H1 (cell line): ENCODE measurements at regions not wholly inside any gene's neighbourhood (a gene's known extent, or its start where the extent isn't known, plus 50 kb on each side); places are given as distances from the start of the nearest gene placed in this dataset.

Experiments used
- CTCF ChIA-PET: fragments of 300-600 bp; sonication (Branson Sonifier 250); formaldehyde crosslinking; loops from one replicate; lab custom pipeline; 2021; ENCODE audit not compliant: partially characterized antibody; lab: Charles Lee
- POLR2A ChIA-PET: fragments of 300-600 bp; sonication (Branson Sonifier 250); formaldehyde crosslinking; loops from one replicate; lab custom pipeline; 2021; ENCODE audit warnings: inconsistent platforms; ENCODE audit not compliant: partially characterized antibody; lab: Charles Lee
- DNase-seq, 2 experiments: peaks; one replicate each; pipeline versions ENCODE4 v3.0.0 to v3.0.0-alpha.2; 2010 to 2022; ENCODE audit warnings: low spot score in 2 of 2, low read depth in 1 of 2, mixed read lengths in 1 of 2
- FAIRE-seq: peaks from 2 replicates; lab custom pipeline; 2011; peaks lifted over from hg19 to GRCh38; lab: Jason Lieb, UNC
- H2AFZ ChIP-seq: 2 replicates; pipeline ENCODE4 v1.8.1; 2012; ENCODE audit warnings: low read length, inconsistent platforms
- H2AK5ac ChIP-seq: 2 replicates; pipeline ENCODE4 v1.6.1; 2013; ENCODE audit warnings: low read depth, low read length
- H2BK120ac ChIP-seq: replicated peaks from 2 replicates; pipeline ENCODE3; 2013; ENCODE audit warnings: low read depth, low read length, inconsistent platforms
- H2BK12ac ChIP-seq: 2 replicates; pipeline ENCODE4 v1.6.1; 2013; ENCODE audit warnings: low read depth, low read length
- H2BK15ac ChIP-seq: 2 replicates; pipeline ENCODE4 v1.6.1; 2013; ENCODE audit warnings: low read length
- H2BK20ac ChIP-seq: 2 replicates; pipeline ENCODE4 v1.6.1; 2013; ENCODE audit warnings: low read length
- H2BK5ac ChIP-seq: 2 replicates; pipeline ENCODE4 v1.6.1; 2013; ENCODE audit warnings: low read depth, low read length
- H3K14ac ChIP-seq: 2 replicates; pipeline ENCODE4 v1.6.1; 2013; ENCODE audit warnings: inconsistent platforms; ENCODE audit not compliant: insufficient read length
- H3K18ac ChIP-seq: 2 replicates; pipeline ENCODE4 v1.6.1; 2013; ENCODE audit warnings: low read length; ENCODE audit errors: extremely low read depth
- H3K23ac ChIP-seq: 2 replicates; pipeline ENCODE4 v1.6.1; 2013; ENCODE audit warnings: inconsistent platforms; ENCODE audit not compliant: insufficient read length
- H3K23me2 ChIP-seq: 2 replicates; pipeline ENCODE4 v1.6.1; 2013; ENCODE audit warnings: low read depth, low read length
- H3K27ac ChIP-seq: 2 replicates; pipeline ENCODE4 v1.6.1; 2011; ENCODE audit warnings: low read depth, low read length, inconsistent platforms
- H3K27me3 ChIP-seq, 4 experiments: replicated peaks in 1 of 4; 1 replicate in 1 of 4; 2 replicates in 3 of 4; pipeline versions ENCODE4 v1.6.1 to v1.8.1; 2011 to 2013; ENCODE audit warnings: low read length in 3 of 4, mild to moderate bottlenecking in 3 of 4, inconsistent platforms in 2 of 4, mixed read lengths in 2 of 4, moderate library complexity in 1 of 4; ENCODE audit not compliant: control insufficient read depth in 3 of 4, insufficient read depth in 3 of 4; ENCODE audit errors: extremely low read depth in 1 of 4
- H3K36me3 ChIP-seq, 4 experiments: 2 replicates each; pipeline versions ENCODE4 v1.6.1 to v1.8.1; 2011 to 2013; ENCODE audit warnings: mild to moderate bottlenecking in 4 of 4, low read length in 3 of 4, moderate library complexity in 2 of 4, control low read depth in 1 of 4, inconsistent platforms in 1 of 4; ENCODE audit not compliant: insufficient read depth in 4 of 4, control insufficient read depth in 2 of 4
- H3K4ac ChIP-seq: replicated peaks from 2 replicates; pipeline ENCODE3; 2013; ENCODE audit warnings: low read length, low read depth, mixed read lengths, inconsistent platforms; ENCODE audit not compliant: insufficient read length
- H3K4me1 ChIP-seq, 4 experiments: replicated peaks in 1 of 4; 1 replicate in 1 of 4; 2 replicates in 3 of 4; pipeline versions ENCODE4 v1.6.1 to v1.8.1; 2011 to 2013; ENCODE audit warnings: low read length in 3 of 4, inconsistent platforms in 2 of 4, mixed read lengths in 1 of 4; ENCODE audit not compliant: insufficient read depth in 4 of 4, control insufficient read depth in 3 of 4
- H3K4me2 ChIP-seq, 2 experiments: 2 replicates each; pipeline versions ENCODE4 v1.6.1 to v1.8.1; 2011 to 2013; ENCODE audit warnings: low read depth in 2 of 2, low read length in 2 of 2, control low read depth in 1 of 2, inconsistent platforms in 1 of 2, mild to moderate bottlenecking in 1 of 2; ENCODE audit not compliant: insufficient read depth in 1 of 2
- H3K4me3 ChIP-seq, 4 experiments: fragments of 200-600, 300-600 bp in 1 of 4; sonication (generic), shearing (Covaris generic), sonication (Bioruptor Twin) in 1 of 4; 2 replicates each; pipeline versions ENCODE4 v1.5.1 to v1.8.1; 2011 to 2016; ENCODE audit warnings: low read length in 4 of 4, low read depth in 3 of 4, control low read depth in 2 of 4, inconsistent platforms in 2 of 4, mild to moderate bottlenecking in 2 of 4, mixed read lengths in 1 of 4, moderate library complexity in 1 of 4; ENCODE audit not compliant: insufficient read depth in 2 of 4; ENCODE audit errors: extremely low read depth in 1 of 4
- H3K56ac ChIP-seq: replicated peaks from 2 replicates; pipeline ENCODE3; 2013; ENCODE audit warnings: low read depth, mild to moderate bottlenecking, mixed read lengths, low read length, inconsistent platforms; ENCODE audit not compliant: insufficient read length
- H3K79me1 ChIP-seq: 2 replicates; pipeline ENCODE4 v1.6.1; 2013; ENCODE audit warnings: low read depth, low read length, control low read depth
- H3K79me2 ChIP-seq, 2 experiments: 2 replicates each; pipeline versions ENCODE4 v1.6.1 to v1.8.1; 2012 to 2013; ENCODE audit warnings: low read length in 2 of 2, mild to moderate bottlenecking in 2 of 2, inconsistent platforms in 1 of 2; ENCODE audit not compliant: insufficient read depth in 2 of 2, control insufficient read depth in 1 of 2
- H3K9ac ChIP-seq, 4 experiments: replicated peaks in 1 of 4; 1 replicate in 1 of 4; 2 replicates in 3 of 4; pipeline versions ENCODE4 v1.6.1 to v1.8.1; 2011 to 2013; ENCODE audit warnings: low read depth in 3 of 4, low read length in 3 of 4, control low read depth in 2 of 4, mild to moderate bottlenecking in 2 of 4, moderate library complexity in 2 of 4, inconsistent platforms in 1 of 4; ENCODE audit errors: extremely low read depth in 1 of 4
- H3K9me3 ChIP-seq, 2 experiments: 2 replicates each; pipeline versions ENCODE4 v1.6.1 to v1.8.1; 2012 to 2013; ENCODE audit warnings: mild to moderate bottlenecking in 2 of 2, moderate library complexity in 2 of 2, control low read depth in 1 of 2, inconsistent platforms in 1 of 2, low read depth in 1 of 2, low read length in 1 of 2, mixed read lengths in 1 of 2; ENCODE audit not compliant: insufficient read depth in 2 of 2
- H4K20me1 ChIP-seq, 2 experiments: replicated peaks in 1 of 2; 2 replicates each; pipeline versions ENCODE3 to v1.8.1; 2011 to 2013; ENCODE audit warnings: inconsistent platforms in 2 of 2, low read length in 2 of 2, mild to moderate bottlenecking in 1 of 2; ENCODE audit not compliant: insufficient read depth in 2 of 2, control insufficient read depth in 1 of 2
- H4K5ac ChIP-seq: 2 replicates; pipeline ENCODE4 v1.6.1; 2013; ENCODE audit warnings: low read length, low read depth, mixed read lengths, inconsistent platforms; ENCODE audit not compliant: insufficient read length
- H4K8ac ChIP-seq: 2 replicates; pipeline ENCODE4 v1.8.0; 2013; ENCODE audit warnings: mild to moderate bottlenecking, moderate library complexity, low read length, inconsistent platforms; ENCODE audit not compliant: insufficient read depth; ENCODE audit errors: extremely low read depth
- H4K91ac ChIP-seq: replicated peaks from 2 replicates; pipeline ENCODE3; 2013; ENCODE audit warnings: low read length, mixed read lengths, inconsistent platforms; ENCODE audit not compliant: insufficient read length
- BRCA1 ChIP-seq: IDR thresholded peaks from 2 replicates; pipeline ENCODE4 v1.6.1; 2012; ENCODE audit warnings: low read depth, low read length, improper control_type of control experiment
- CBX8 ChIP-seq: fragments of 300-800, 300-1000 bp; sonication (generic); IDR thresholded peaks from 2 replicates; pipeline ENCODE4 v1.7.1; 2016; ENCODE audit warnings: low read depth, low read length, borderline replicate concordance
- CHD2 ChIP-seq: IDR thresholded peaks from 2 replicates; pipeline ENCODE4 v1.6.1; 2012; ENCODE audit warnings: low read length, improper control_type of control experiment
- POLR2AphosphoS5 ChIP-seq: IDR thresholded peaks from 2 replicates; pipeline ENCODE4 v1.6.1; 2011; ENCODE audit warnings: low read depth, low read length
- POU5F1 ChIP-seq: IDR thresholded peaks from 2 replicates; pipeline ENCODE4 v1.6.1; 2011; ENCODE audit warnings: low read depth, mild to moderate bottlenecking, low read length, moderate library complexity
- RNF2 ChIP-seq: fragments of 200-900, 300-1000 bp; sonication (generic); IDR thresholded peaks from 2 replicates; pipeline ENCODE4 v1.7.1; 2016; ENCODE audit warnings: borderline replicate concordance, low read depth, mild to moderate bottlenecking, antibody characterized with exemption, low read length; ENCODE audit not compliant: poor library complexity, severe bottlenecking; ENCODE audit errors: missing control alignments
- SP4 ChIP-seq: IDR thresholded peaks from 2 replicates; pipeline ENCODE4 v1.6.1; 2012; ENCODE audit warnings: low read length, inconsistent platforms
- TAF1 ChIP-seq: IDR thresholded peaks from 2 replicates; pipeline ENCODE4 v1.6.1; 2011; ENCODE audit warnings: mild to moderate bottlenecking, low read depth, low read length
- WGBS, 2 experiments: shearing (Covaris generic) in 1 of 2; methylation state at CpG; one replicate each; pipeline versions ENCODE4 v1.1.6 to v1.1.7; 2013 to 2015; ENCODE audit warnings: low lambda C conversion rate in 2 of 2, mixed read lengths in 2 of 2, inconsistent platforms in 1 of 2, low coverage in 1 of 2, missing lambda C conversion rate in 1 of 2; ENCODE audit not compliant: insufficient replicate concordance in 2 of 2, insufficient coverage in 1 of 2, insufficient read length in 1 of 2; ENCODE audit errors: extremely low coverage in 1 of 2, missing lambda C conversion rate in 1 of 2; 5-methylcytosine and 5-hydroxymethylcytosine counted together

GRCh38 chr7:91691865-91692264, 188.6 kb downstream of the MTERF1 start:
- no peak overlapping the region for H4K91ac ChIP-seq
- no peaks in the 10 kb centered on the region for H4K20me1 ChIP-seq
- no peak for FAIRE-seq
- POLR2A ChIA-PET, result no interaction called here
- no peak overlapping the region for H4K5ac ChIP-seq
- H3K18ac ChIP-seq, result no peak overlapping the region
- no peak overlapping the region for H2BK120ac ChIP-seq
- no peak overlapping the region for H3K9ac ChIP-seq
- no peaks in the 10 kb centered on the region for H3K79me1 ChIP-seq
- no peaks in the 10 kb centered on the region for H3K23me2 ChIP-seq
- H3K36me3 ChIP-seq, result no peaks in the 10 kb centered on the region
- CTCF ChIA-PET, result interaction anchor here (1.6 kb wide), 1 partner anchor 9 kb away, joined by 3 read pairs; no protein-coding TSS in a partner anchor
- no peak overlapping the region for H3K4ac ChIP-seq
- TF ChIP-seq BRCA1 (no peak), CBX8 (no peak), POLR2AphosphoS5 (no peak), SP4 (no peak), CHD2 (no peak), TAF1 (no peak), POU5F1 (no peak), RNF2 (no peak)
- H3K23ac ChIP-seq, result no peak overlapping the region
- no peak overlapping the region for H3K4me2 ChIP-seq
- no peak overlapping the region for H3K56ac ChIP-seq
- H3K79me2 ChIP-seq, result no peaks in the 10 kb centered on the region
- no peak for DNase-seq
- 86% methylated on average over 6 of the region's 6 CpGs; no CpG with 5 or more reads in 1 of the 2 experiments for WGBS, 2 experiments
- no peak overlapping the region for H2BK12ac ChIP-seq
- H2BK20ac ChIP-seq, result no peak overlapping the region
- no peak overlapping the region for H2BK15ac ChIP-seq
- no peak overlapping the region for H3K27ac ChIP-seq
- no peak overlapping the region for H2AFZ ChIP-seq
- H3K27me3 ChIP-seq, result no peaks in the 10 kb centered on the region
- H4K8ac ChIP-seq, result no peak overlapping the region
- H3K4me1 ChIP-seq, result peaks cover 0 to 5% (median 2%) of the 10 kb centered on the region in 4 experiments; a peak in 3 of 7 replicates
- H3K9me3 ChIP-seq, result no peaks in the 10 kb centered on the region; a peak in 1 of 4 replicates
- H3K14ac ChIP-seq, result no peak overlapping the region
- H2AK5ac ChIP-seq, result no peak overlapping the region
- H2BK5ac ChIP-seq, result no peak overlapping the region
- no peak overlapping the region for H3K4me3 ChIP-seq
